SK-MEL-5 (cell line): ENCODE measurements at regions not wholly inside any gene's neighbourhood (a gene's known extent, or its start where the extent isn't known, plus 50 kb on each side); places are given as distances from the start of the nearest gene placed in this dataset.

ENCODE experiments used
- DNase-seq: peaks from one replicate; pipeline ENCODE4 v3.0.0-alpha.2; 2016; ENCODE audit warnings: low read depth, low spot score
- in situ Hi-C: cut with HindIII; loops from 2 replicates; pipeline ENCODE4 v1.10.0; 2016; ENCODE audit warnings: low sequenced_read_pairs, high pct_unique_total_duplicates, low pct_unique_long_range_greater_than_20kb

GRCh38 chr16:85303354-85303883 is 191.1 kb upstream of the CIBAR2 start:
- DNase-seq, result peak; percentile 63
- in situ Hi-C loops, result no loop called here

GRCh38 chr16:85304337-85304736 is 192.1 kb upstream of the CIBAR2 start:
- in situ Hi-C loops, result no loop called here

GRCh38 chr16:85306071-85306792 is 194.0 kb upstream of the CIBAR2 start:
- DNase-seq, result peak; percentile 77
- in situ Hi-C loops, result no loop called here

More at GRCh38 chr16:85304337-85304736, 192.1 kb upstream of the CIBAR2 start:
- no peak for DNase-seq

GRCh38 chr16:85306793-85307551 is 194.7 kb upstream of the CIBAR2 start:
- in situ Hi-C loops, result no loop called here
- no peak for DNase-seq

DNA sequence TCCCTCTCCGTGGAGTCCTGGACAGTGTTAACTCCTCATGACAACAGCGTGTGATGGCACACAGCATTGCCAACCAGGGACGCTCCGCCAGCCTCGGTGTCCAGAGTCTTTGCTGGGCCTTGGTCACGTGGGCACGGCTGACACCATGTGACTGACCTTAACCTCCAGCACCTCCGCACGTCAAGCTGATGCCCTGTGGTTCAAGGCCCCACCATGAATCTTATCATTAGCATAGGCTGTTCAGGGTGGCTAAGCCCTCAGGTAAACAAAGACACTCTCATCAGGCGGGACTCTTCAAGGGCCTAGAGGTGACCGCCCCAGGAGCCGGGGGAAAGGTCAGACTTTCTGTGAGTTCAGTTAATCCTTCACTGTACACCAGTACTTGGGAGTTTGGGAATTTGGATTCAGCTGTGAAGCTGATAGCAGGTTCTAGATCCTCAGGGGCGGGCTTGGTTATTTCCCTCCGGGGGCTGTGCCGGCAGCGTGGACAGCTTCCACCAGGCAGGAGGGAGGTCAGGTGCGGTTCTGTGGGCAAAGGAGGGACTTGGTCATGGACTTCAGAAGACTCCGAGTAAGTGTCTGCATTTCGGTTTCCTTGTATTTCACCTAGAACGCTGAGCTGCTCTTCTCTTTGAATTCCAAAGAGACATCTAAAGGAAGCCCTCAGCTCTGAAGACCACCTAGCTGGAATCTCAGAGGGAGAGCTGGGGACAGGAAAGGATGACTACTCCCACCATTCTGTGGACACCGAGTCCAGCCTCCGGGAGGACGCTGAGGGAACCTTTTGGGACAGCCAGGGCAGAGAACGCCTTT is 195.5 kb upstream of the CIBAR2 start:
- no peak for DNase-seq
- in situ Hi-C loops, result no loop called here

DNA sequence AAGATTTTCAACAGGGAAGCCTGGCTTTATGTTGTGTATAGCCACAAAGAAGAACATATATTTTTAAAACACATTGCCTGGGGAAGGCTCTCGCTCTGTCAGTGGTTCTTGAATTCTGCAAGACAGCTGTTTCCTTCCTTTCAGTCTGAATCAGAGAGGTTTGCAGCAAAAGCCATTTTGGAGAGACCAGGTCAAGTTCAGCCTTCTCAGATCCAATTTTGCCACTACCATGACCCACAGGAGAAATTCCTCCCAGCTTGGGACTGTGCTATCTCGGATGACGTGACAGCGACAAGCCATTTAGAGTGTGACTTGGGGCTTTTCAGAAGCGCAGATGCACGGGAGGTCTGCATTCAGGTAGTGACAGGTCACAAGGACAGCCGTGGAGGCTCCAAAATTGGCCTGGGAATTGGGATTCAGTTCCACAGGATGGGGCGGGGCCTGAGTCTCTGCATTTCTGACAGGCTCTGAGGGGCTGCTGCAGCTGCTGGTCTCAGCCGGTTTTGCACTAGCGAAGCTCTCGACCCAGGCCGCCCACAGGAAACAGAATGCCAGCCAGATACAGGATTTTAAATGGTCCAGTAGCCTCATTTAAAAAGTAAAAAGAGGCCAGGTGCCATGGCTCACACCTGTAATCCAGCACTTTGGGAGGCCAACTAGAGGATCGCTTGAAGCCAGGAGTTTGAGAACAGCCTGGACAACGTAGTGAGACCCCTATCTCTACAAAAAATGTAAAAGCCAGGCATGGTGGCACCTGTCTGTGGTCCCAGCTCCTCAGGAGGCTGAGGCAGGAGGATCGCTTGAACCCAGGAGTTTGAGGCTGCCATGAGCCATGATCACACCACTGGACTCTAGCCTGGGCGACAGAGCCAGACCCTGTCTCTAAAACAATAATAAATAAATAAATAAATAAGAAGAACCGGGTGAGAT is 196.6 kb upstream of the CIBAR2 start:
- no peak for DNase-seq
- in situ Hi-C loops, result no loop called here

GRCh38 chr16:85309656-85310587 is 197.7 kb upstream of the CIBAR2 start:
- peak; percentile 88 for DNase-seq
- in situ Hi-C loops, result no loop called here

GRCh38 chr16:85310868-85311585 is 198.8 kb upstream of the CIBAR2 start:
- in situ Hi-C loops, result no loop called here

GRCh38 chr16:85311741-85312140 is 199.5 kb upstream of the CIBAR2 start:
- in situ Hi-C loops, result no loop called here
- DNase-seq, result no peak

More at GRCh38 chr16:85310868-85311585, 198.8 kb upstream of the CIBAR2 start:
- DNase-seq, result no peak

GRCh38 chr16:85312174-85312573 is 199.9 kb upstream of the CIBAR2 start:
- in situ Hi-C loops, result no loop called here
- no peak for DNase-seq

GRCh38 chr16:85312642-85313525 is 200.6 kb upstream of the CIBAR2 start:
- in situ Hi-C loops, result no loop called here
- DNase-seq, result no peak

DNA sequence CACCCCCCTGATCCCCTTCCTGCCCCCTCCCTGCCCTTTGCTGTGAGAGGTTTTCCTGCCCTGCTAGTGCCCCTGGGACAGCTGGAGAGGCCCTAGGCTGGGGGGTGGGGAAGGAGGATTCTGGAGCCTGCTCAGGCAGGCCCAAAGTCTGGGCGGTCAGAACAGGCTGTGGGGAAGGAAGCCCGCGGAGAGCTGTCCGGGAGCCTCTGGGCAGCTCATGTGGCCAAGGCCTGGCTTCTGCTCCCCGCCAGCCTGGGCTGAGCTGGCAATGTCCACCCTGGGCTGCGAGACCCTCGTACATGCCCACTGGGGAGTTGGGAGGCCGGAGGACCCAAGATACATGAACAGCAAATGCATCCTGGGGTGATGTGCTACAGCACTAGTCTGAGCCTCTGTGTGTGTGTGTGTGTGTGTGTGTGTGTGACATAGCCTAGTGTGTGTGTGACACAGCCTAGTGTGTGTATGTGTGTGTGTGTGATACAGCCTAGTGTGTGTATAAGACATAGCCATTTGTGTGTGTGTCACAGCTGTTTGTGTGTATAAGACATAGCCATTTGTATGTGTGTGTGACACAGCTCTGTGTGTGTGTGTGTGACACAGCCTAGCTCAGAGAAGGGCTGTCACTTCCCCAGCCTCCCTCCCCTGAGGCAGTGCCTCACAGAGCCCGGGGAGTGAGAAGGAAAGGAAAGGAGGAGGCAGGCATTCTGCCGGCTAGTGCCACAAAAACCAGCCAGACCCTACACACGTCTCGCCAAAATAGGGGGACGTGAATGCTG is 201.4 kb upstream of the CIBAR2 start:
- in situ Hi-C loops, result no loop called here

DNA sequence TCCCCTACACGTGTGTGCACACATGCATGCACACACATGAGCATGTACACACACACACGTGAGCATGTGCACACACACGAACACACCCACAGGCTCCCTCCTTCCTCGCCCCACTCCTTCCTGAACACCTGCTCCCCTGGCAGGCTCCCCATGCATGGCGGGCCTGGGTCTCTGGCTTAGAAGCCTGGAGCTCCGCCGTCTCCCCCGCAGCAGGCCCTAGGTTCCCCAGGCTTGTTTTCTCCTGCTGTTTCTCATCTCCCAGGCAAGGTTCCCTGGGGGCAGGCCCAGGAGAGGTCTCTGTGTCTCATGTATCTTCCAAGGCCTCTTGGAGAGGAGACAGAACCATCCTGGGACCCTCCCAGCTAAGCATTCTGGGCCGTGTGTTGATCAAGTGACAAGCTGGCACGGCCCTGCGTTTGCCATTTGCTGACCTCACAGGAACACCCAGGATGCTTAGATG is 202.3 kb upstream of the CIBAR2 start:
- DNase-seq, result no peak
- in situ Hi-C loops, result no loop called here

More for the DNA sequence above, 201.4 kb upstream of the CIBAR2 start:
- no peak for DNase-seq

- in situ Hi-C loops, result no loop called here
- no peak for DNase-seq
These were observed 203.6 kb upstream of the CIBAR2 start for GRCh38 chr16:85315866-85316265.
